ENCODE measurements at regions not wholly inside any gene's neighbourhood (a gene's known extent, or its start where the extent isn't known, plus 50 kb on each side); places are given as distances from the start of the nearest gene placed in this dataset.
A peak's percentile ranks its signal among the peaks of the same experiment; 100 is the strongest.

GRCh38 chr17:65356536-65356935 is 204.9 kb downstream of the AXIN2 start:
- Mint-ChIP-seq H3K27ac (ENCODE audit: unreplicated experiment) (no peak overlapping the region), H3K36me3 (ENCODE audit: low read depth) (no peaks in the 10 kb centered on the region), H3K4me1 (ENCODE audit: low read depth) (peaks cover 11% of the 10 kb centered on the region), H3K9me3 (ENCODE audit: low read depth) (no peaks in the 10 kb centered on the region), H3K4me3 (ENCODE audit: unreplicated experiment) (no peak overlapping the region), H3K27me3 (ENCODE audit: low read depth) (no peaks in the 10 kb centered on the region)
- no peak for DNase-seq (ENCODE audit: low spot score)
- TF ChIP-seq CTCF (IDR thresholded peaks at IDR 0.05), result no peak

GRCh38 chr17:65355246-65355645 is 206.2 kb downstream of the AXIN2 start:
- H3K4me3 Mint-ChIP-seq (ENCODE audit: unreplicated experiment), result no peak overlapping the region
- H3K27me3 Mint-ChIP-seq (ENCODE audit: low read depth), result no peaks in the 10 kb centered on the region
- no peak overlapping the region for H3K27ac Mint-ChIP-seq (ENCODE audit: unreplicated experiment)
- TF ChIP-seq CTCF (IDR thresholded peaks at IDR 0.05), result no peak
- no peak for DNase-seq (ENCODE audit: low spot score)
- H3K9me3 Mint-ChIP-seq (ENCODE audit: low read depth), result peaks cover 8% of the 10 kb centered on the region
- H3K36me3 Mint-ChIP-seq (ENCODE audit: low read depth), result peaks cover 3% of the 10 kb centered on the region
- H3K4me1 Mint-ChIP-seq (ENCODE audit: low read depth), result peaks cover 11% of the 10 kb centered on the region

DNA sequence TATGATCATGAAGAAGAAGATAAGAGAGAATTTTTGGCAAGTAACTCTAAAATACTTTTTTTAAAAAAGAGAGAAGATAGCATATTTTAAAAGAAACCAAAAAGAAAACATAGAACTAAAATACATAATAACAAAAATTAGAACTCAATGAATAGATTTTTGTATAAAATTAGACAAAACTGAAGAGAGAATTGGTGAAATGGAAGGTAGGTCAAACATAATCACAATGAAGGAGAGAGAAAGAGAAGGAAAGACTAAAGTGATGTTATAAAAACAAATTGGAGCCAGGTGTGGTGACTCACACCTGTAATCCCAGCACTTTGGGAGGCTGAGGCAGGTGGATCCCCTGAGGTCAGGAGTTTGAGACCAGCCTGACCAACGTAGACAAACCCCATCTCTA is 211.5 kb downstream of the AXIN2 start:
- Mint-ChIP-seq H3K4me1 (ENCODE audit: low read depth) (peaks cover 11% of the 10 kb centered on the region), H3K27me3 (ENCODE audit: low read depth) (no peaks in the 10 kb centered on the region), H3K27ac (ENCODE audit: unreplicated experiment) (no peak overlapping the region), H3K36me3 (ENCODE audit: low read depth) (peaks cover 8% of the 10 kb centered on the region), H3K9me3 (ENCODE audit: low read depth) (peaks cover 17% of the 10 kb centered on the region), H3K4me3 (ENCODE audit: unreplicated experiment) (no peak overlapping the region)
- no peak for DNase-seq (ENCODE audit: low spot score)
- no peak for TF ChIP-seq CTCF (IDR thresholded peaks at IDR 0.05)

DNA sequence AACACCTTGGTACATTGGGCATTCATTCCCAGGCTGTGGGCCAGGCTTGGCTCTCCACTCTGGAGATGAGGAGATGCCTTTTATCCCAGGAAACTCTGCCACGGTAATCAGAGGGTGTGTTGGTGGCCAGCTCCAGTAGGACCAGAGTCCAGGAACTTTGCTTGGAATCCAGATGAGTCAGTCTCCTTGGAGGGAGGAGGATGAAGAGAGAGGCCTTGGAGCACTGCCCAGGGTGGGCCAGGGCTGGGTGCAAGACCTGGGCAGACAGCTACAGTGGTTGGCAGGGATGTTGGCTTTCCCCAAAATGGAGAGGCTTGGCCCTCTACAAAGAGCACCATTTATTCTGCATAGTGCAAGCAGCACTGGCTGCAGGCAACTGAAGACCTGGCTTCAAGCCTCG is 209.0 kb downstream of the RGS9 start:
- Mint-ChIP-seq H3K9me3 (ENCODE audit: low read depth) (peaks cover 16% of the 10 kb centered on the region), H3K4me3 (ENCODE audit: unreplicated experiment) (no peak overlapping the region), H3K36me3 (ENCODE audit: low read depth) (peaks cover 8% of the 10 kb centered on the region), H3K27me3 (ENCODE audit: low read depth) (no peaks in the 10 kb centered on the region), H3K4me1 (ENCODE audit: low read depth) (peaks cover 11% of the 10 kb centered on the region), H3K27ac (ENCODE audit: unreplicated experiment) (no peak overlapping the region)
- TF ChIP-seq CTCF (IDR thresholded peaks at IDR 0.05), result no peak
- no peak for DNase-seq (ENCODE audit: low spot score)

GRCh38 chr17:65345261-65346005 is 208.3 kb downstream of the RGS9 start:
- no peak for DNase-seq (ENCODE audit: low spot score)
- no peak for TF ChIP-seq CTCF (IDR thresholded peaks at IDR 0.05)
- H3K9me3 Mint-ChIP-seq (ENCODE audit: low read depth), result peaks cover 18% of the 10 kb centered on the region
- H3K4me1 Mint-ChIP-seq (ENCODE audit: low read depth), result peaks cover 11% of the 10 kb centered on the region
- peaks cover 9% of the 10 kb centered on the region for H3K36me3 Mint-ChIP-seq (ENCODE audit: low read depth)
- peak overlapping the region; percentile 7 for H3K4me3 Mint-ChIP-seq (ENCODE audit: unreplicated experiment)
- peak overlapping the region; percentile 73 for H3K27ac Mint-ChIP-seq (ENCODE audit: unreplicated experiment)
- H3K27me3 Mint-ChIP-seq (ENCODE audit: low read depth), result no peaks in the 10 kb centered on the region
